ENCODE measurements at regions not wholly inside any gene's neighbourhood (a gene's known extent, or its start where the extent isn't known, plus 50 kb on each side); places are given as distances from the start of the nearest gene placed in this dataset.
"Not testable (repeated sequence)": the region's sequence is repeated elsewhere in the genome, so short reads cannot be mapped to it uniquely, and the experiment has no call there.

DNA sequence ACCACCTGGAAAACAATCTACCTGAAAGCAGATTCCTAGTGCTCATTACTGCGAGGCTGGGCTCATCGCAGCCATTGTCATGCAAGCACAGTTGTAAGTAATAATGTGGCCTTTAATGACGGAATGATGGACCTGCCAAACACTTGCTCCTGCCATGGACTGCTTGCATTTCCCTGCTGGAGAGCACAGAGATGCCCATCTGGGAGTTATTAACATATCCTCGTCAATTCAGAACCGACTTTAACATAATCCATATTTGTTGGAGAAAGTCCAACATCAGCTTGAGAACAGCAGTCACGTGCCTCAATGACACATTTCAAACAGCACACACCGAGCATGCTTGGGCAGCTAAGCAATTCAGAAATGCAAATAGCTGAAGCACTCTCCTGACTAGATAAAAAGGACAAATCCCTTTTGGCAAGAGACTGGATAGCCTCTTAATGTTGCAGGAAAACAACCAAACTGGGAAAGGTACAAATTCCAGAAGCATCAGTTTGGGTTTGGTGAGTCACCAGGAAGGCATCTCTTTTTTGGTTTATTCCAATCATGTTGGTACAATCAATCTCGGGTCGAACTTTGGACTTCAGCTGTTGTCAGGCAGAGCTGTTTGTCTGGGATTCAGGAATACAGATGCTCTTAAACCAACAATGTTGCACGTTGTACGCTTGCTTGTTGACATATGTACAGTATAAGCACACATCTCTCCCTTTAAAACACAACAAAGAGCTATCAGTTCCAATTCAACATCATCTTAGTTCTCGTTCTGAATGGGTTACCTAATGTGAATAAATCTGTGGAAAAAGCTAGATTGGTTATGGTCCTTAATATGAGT is 395.8 kb downstream of the LNPK start:
- DNase-seq = peak; percentile 7

DNA sequence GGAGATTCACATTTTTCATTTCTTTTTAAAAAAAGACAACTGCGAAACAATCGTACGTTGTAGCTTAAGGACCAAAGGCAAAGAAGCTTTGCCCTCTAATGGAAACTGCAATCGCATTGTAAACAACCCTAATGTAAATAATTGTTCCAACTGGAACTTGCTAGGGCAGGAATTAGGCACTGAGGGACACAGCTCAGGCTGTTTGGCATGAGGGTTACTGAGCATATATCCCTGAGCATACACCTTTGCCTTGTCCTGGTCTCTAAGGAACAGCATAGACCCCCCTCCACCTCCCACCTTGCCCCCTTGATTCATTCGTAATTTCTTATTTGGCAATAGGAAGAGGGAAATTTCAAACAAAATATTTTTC is 396.4 kb downstream of the LNPK start:
- no peak for DNase-seq

DNA sequence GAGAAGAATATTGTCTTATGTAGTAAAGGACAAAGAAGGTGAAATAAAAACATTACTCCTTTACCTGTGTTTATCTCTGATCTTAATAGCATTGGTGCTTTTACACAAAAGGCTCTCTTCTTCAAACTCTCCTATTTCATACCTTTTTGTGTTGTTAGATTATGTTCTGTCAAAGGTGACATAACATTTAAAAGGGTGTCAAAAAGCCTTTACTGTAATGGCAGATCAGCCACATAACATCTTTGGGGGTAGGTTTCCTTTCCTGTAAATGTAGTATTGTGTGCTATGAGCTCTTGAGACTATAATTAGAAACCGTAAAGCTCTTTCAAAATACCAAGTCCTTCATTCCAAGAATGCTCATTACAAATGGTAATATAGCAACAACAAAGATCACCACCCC is 400.1 kb downstream of the LNPK start:
- no peak for DNase-seq

DNA sequence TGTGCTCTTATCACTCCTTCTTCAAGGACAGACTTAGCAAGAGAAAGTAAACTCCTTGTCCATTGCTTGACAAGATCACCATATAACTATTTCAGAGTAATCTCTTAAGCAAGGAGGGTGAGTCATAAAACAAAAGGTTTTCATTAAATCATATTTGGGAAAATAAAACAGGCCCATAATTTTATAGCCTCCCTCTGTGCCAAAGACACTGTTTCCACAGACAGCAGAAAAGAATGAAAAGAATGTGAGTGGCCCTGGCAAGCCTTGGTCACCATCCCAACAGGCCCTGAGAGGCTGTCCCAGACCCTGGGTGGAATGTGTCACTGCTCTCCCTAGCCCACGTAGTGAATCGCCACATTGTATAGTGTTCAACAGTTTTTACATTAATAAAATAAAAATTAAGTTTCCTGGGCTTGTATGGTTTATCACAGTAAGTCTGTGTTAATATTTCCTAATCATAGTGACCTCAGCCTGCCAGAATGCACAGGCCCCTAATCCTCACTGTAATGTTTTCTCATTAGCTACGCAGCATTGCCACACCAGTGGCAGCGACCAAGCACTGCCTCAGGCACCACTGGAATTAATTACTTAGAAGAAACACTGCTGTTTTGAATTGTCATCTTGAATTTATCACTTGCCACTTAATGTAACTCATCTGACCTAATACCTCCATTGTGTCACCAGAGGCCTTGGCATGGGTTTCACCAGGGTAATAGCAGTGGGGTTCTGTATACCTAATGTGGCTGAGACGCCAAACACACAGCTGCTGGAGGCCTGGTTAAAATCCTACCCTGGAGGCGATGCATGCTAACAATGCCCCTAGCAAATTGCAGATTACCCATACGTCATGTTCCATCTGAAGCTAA is 401.9 kb downstream of the LNPK start:
- DNase-seq = no peak

GRCh38 chr2:175597286-175597685 is 404.8 kb downstream of the LNPK start:
- no peak for DNase-seq

- no peak for DNase-seq
Measured at GRCh38 chr2:175595139-175595538, 406.9 kb downstream of the LNPK start.

DNA sequence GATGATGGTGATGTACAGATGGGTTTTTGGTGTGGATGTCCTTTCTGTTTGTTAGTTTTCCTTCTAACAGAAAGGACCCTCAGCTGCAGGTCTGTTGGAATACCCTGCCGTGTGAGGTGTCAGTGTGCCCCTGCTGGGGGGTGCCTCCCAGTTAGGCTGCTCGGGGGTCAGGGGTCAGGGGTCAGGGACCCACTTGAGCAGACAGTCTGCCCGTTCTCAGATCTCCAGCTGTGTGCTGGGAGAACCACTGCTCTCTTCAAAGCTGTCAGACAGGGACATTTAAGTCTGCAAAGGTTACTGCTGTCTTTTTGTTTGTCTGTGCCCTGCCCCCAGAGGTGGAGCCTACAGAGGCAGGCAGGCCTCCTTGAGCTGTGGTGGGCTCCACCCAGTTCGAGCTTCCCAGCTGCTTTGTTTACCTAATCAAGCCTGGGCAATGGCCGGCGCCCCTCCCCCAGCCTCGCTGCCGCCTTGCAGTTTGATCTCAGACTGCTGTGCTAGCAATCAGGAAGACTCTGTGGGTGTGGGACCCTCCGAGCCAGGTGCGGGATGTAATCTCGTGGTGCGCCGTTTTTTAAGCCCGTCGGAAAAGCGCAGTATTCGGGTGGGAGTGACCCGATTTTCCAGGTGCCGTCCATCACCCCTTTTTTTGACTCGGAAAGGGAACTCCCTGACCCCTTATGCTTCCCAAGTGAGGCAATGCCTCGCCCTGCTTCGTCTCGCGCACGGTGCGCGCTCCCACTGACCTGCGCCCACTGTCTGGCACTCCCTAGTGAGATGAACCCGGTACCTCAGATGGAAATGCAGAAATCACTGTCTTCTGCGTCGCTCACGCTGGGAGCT is 408.2 kb downstream of the LNPK start:
- DNase-seq = not testable (repeated sequence)

- DNase-seq = not testable (repeated sequence)
Measured at GRCh38 chr2:175588213-175588612, 406.7 kb upstream of the ATP5MC3 start.

GRCh38 chr2:175585496-175585895 is 404.0 kb upstream of the ATP5MC3 start:
- no peak for DNase-seq

- no peak for DNase-seq
Measured at GRCh38 chr2:175580652-175581051, 399.1 kb upstream of the ATP5MC3 start.

- DNase-seq = no peak
Measured at GRCh38 chr2:175579646-175580045, 398.1 kb upstream of the ATP5MC3 start.

DNA sequence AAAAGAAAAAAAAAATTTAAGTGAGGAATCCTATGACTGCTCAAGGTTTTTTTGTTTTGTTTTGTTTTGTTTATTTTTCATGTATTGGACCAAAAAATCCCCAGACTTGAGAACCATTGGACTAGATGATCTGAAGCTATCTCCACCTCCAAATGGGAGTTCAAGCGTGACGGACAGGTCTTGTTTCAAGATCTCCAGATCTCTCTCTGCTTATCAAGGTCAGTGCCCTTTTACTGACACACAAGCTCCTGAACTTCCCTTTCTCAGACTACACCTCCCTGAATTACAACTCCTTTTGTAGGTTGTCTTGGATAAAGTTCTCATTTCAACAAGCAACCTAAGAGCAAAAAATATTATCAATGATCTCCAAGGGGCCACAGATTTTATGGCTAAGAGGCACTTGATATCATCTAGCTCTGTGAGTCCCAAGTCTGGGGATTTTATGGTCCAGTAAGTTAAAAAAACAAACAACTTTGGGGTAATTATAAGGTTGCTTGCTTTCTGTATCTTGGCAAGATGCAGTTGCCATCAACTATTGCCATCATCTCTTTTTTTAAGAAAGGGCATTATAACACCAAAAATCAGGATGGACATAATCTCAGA is 396.0 kb upstream of the ATP5MC3 start:
- no peak for DNase-seq

GRCh38 chr2:175576875-175577274 is 395.4 kb upstream of the ATP5MC3 start:
- DNase-seq = no peak

DNA sequence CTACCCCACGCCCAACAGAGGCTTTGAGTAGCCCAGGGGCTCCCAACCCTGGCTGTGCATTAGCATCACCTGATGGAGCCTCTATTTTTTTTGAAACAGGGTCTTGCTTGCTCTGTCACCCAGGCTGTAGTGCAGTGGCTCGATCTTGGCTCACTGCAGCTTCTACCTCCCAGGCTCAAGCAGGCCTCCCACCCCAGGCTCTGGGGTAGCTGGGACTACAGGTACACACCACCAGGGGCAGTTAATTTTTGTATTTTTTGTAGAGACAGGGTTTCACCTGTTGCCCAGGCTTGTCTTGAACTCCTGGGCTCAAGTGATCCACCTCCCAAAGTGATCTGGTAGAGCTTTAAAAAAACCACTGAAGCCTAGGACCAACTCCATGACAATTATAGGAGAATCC is 394.8 kb upstream of the ATP5MC3 start:
- DNase-seq = no peak

DNA sequence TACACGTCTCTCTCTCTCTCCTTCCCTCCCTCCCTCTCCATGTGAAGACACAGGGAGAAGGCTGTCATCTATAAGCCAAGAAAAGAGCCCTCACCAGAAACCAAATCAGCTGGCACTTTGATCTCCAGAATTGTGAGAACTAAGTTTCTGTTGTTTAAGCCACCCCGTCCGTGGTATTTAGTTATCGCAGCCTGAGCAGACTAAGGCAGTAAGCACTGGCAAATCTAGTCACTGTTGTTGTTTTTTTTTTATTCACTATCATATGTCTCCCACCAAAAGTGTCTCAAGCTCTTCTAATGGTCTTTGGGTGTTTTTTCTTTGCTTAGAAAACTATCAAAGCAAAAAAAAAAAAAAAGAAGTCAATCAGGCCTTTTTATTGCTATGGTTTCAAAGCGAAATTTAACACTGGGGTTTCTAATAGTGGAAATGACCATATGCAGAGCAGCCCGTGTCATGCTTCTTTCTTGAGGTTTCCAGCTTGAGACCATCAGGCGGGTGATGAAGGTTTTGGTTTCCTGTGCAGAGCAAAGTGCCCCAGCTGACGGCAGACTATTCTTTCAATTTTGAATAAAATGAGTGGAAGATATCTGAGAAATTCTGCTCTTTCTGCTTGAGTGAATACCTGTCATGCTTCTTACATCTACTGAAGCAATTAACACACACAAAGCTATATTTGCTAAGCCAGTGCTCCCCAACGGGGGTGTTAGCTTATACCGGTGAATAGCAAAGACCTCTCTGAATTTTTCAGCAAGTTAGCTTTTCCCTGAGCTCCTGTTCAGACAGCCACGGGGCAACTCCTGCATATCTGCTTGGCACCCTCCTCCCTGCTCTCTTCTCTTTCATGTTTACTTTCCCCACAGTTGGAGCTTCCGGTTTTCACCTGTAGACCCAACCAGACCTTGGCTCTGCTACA is 394.1 kb upstream of the ATP5MC3 start:
- DNase-seq = no peak

GRCh38 chr2:175574069-175574468 is 392.6 kb upstream of the ATP5MC3 start:
- DNase-seq = no peak

DNA sequence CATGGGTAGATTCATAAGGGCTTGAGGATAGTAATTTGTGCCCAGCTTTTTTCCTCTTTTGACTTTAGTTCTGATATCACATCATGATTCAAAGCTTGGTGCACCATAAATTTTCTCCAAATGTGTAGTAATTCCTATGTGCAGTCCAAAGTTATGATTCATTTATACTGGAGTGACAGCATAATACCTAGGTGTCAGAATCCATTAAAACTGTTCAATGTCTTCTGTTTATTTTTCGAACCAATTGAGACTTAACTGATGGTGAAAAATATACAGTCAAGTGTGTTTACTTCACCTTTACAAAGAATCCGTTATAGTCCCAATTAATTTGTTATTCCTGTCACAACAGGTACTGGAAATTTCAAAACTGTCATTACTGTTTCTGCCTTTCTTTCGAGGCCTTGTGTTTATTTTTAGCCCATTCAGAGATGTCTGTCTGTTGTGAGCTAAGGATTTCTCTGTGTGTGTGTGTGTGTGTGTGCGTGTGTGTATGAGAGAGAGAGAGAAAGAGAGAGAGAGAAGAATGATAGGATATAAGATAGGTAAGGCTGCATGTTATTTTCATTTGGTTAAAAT is 389.7 kb upstream of the ATP5MC3 start:
- no peak for DNase-seq

GRCh38 chr2:175568109-175568730 is 386.7 kb upstream of the ATP5MC3 start:
- no peak for DNase-seq

GRCh38 chr2:175567435-175568061 is 386.0 kb upstream of the ATP5MC3 start:
- DNase-seq = no peak
